ENCODE measurements at regions not wholly inside any gene's neighbourhood (a gene's known extent, or its start where the extent isn't known, plus 50 kb on each side); places are given as distances from the start of the nearest gene placed in this dataset.

- TF ChIP-seq, protein P1, sequence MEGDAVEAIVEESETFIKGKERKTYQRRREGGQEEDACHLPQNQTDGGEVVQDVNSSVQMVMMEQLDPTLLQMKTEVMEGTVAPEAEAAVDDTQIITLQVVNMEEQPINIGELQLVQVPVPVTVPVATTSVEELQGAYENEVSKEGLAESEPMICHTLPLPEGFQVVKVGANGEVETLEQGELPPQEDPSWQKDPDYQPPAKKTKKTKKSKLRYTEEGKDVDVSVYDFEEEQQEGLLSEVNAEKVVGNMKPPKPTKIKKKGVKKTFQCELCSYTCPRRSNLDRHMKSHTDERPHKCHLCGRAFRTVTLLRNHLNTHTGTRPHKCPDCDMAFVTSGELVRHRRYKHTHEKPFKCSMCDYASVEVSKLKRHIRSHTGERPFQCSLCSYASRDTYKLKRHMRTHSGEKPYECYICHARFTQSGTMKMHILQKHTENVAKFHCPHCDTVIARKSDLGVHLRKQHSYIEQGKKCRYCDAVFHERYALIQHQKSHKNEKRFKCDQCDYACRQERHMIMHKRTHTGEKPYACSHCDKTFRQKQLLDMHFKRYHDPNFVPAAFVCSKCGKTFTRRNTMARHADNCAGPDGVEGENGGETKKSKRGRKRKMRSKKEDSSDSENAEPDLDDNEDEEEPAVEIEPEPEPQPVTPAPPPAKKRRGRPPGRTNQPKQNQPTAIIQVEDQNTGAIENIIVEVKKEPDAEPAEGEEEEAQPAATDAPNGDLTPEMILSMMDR (conservative IDR thresholded peaks at IDR 0.05 in 1 of 2, IDR thresholded peaks at IDR 0.05 in 1 of 2; ENCODE audit: extremely low read depth in 1 of 2, insufficient read depth in 1 of 2, low read depth in 1 of 2, low read length in 2 of 2) = no peak
- TF ChIP-seq EZH2 (IDR thresholded peaks at IDR 0.05; ENCODE audit: borderline replicate concordance, low read length) = no peak
Observed at GRCh38 chrX:76657499-76657898, 230.0 kb downstream of the MAGEE1 start.
